Stimulated activated CD4-positive, alpha-beta T cell treated with anti-CD3 and anti-CD28 coated beads, Interleukin-4, amount 100 ng/mL, for 48 hours (primary cell): ENCODE measurements at regions not wholly inside any gene's neighbourhood (a gene's known extent, or its start where the extent isn't known, plus 50 kb on each side); places are given as distances from the start of the nearest gene placed in this dataset.

ENCODE experiments used
- DNase-seq, 2 donors: peaks; one replicate each; pipeline ENCODE4 v3.0.0-alpha.2; 2020; ENCODE audit warnings: low read depth in 2 of 2

- no peak for DNase-seq
Observed at GRCh38 chr2:57575700-57576268, 470.8 kb upstream of the VRK2 start.

- DNase-seq: no peak
Observed at GRCh38 chr2:57576983-57577382, 469.6 kb upstream of the VRK2 start.

GRCh38 chr2:57597940-57598339 lies 448.7 kb upstream of the VRK2 start:
- DNase-seq: no peak

GRCh38 chr2:57598551-57598950 lies 448.1 kb upstream of the VRK2 start:
- no peak for DNase-seq

- no peak for DNase-seq
Observed at GRCh38 chr2:57602733-57603132, 443.9 kb upstream of the VRK2 start.

GRCh38 chr2:57614988-57615387 lies 431.6 kb upstream of the VRK2 start:
- DNase-seq: no peak

- DNase-seq: no peak
Observed at GRCh38 chr2:57615855-57616556, 430.6 kb upstream of the VRK2 start.

- no peak for DNase-seq
Observed at GRCh38 chr2:57617318-57617717, 429.3 kb upstream of the VRK2 start.

- DNase-seq: no peak
Observed at GRCh38 chr2:57621122-57621663, 425.4 kb upstream of the VRK2 start.

- no peak for DNase-seq
Observed at GRCh38 chr2:57622009-57622408, 424.6 kb upstream of the VRK2 start.

GRCh38 chr2:57656198-57656597 lies 390.4 kb upstream of the VRK2 start:
- no peak for DNase-seq

- no peak for DNase-seq
Observed at GRCh38 chr2:57669570-57669969, 377.0 kb upstream of the VRK2 start.

- DNase-seq: no peak
Observed at GRCh38 chr2:57674025-57674424, 372.6 kb upstream of the VRK2 start.

- no peak for DNase-seq
Observed at GRCh38 chr2:57674743-57675142, 371.9 kb upstream of the VRK2 start.

- DNase-seq: no peak
Observed at GRCh38 chr2:57677296-57677695, 369.3 kb upstream of the VRK2 start.

- DNase-seq: no peak
Observed at GRCh38 chr2:57681650-57682049, 365.0 kb upstream of the VRK2 start.

- no peak for DNase-seq
Observed at GRCh38 chr2:57685032-57685431, 361.6 kb upstream of the VRK2 start.

GRCh38 chr2:57692395-57692794 lies 354.2 kb upstream of the VRK2 start:
- DNase-seq: no peak

GRCh38 chr2:57693177-57693576 lies 353.4 kb upstream of the VRK2 start:
- DNase-seq: no peak

GRCh38 chr2:57693965-57694364 lies 352.6 kb upstream of the VRK2 start:
- DNase-seq: no peak

GRCh38 chr2:57696016-57696415 lies 350.6 kb upstream of the VRK2 start:
- DNase-seq: no peak

GRCh38 chr2:57698392-57698791 lies 348.2 kb upstream of the VRK2 start:
- DNase-seq: no peak

- no peak for DNase-seq
Observed at GRCh38 chr2:57698935-57699449, 347.6 kb upstream of the VRK2 start.
